ENCODE measurements at regions not wholly inside any gene's neighbourhood (a gene's known extent, or its start where the extent isn't known, plus 50 kb on each side); places are given as distances from the start of the nearest gene placed in this dataset.

DNA sequence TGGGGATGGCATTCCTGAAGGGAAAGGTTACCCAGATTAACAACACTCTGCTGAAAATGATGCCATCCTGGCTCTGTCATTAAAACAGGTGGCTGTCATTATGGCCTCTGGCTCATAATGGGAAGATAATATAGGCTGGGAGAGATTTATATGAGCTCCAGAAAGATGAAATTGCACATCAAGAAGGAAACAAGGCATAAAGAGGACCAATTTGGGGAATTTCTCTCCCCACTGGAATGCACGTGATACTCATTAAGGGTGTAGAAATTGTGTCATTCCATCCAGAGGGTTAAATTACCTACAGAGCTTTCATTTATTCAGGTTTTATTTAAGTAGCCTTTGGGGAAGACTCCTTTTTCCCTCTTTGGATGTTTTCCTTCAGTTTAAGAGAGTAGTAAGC, 71.6 kb upstream of the CELF2 start:
- TF ChIP-seq ZNF207 (IDR thresholded peaks at IDR 0.05; ENCODE audit: borderline replicate concordance) (no peak), CHD2 (IDR thresholded peaks at IDR 0.05; ENCODE audit: borderline replicate concordance, low read depth, low read length) (no peak), RAD21 (IDR thresholded peaks at IDR 0.05; ENCODE audit: insufficient read depth, low read depth, low read length) (no peak), TAF1 (IDR thresholded peaks at IDR 0.05; ENCODE audit: borderline replicate concordance, low read depth, low read length) (no peak), ZZZ3 (IDR thresholded peaks at IDR 0.05; ENCODE audit: control insufficient read depth, insufficient read length, low read depth) (no peak), TBL1XR1 (IDR thresholded peaks at IDR 0.05; ENCODE audit: low read depth, low read length) (no peak)
- TF ChIP-seq, protein P1, sequence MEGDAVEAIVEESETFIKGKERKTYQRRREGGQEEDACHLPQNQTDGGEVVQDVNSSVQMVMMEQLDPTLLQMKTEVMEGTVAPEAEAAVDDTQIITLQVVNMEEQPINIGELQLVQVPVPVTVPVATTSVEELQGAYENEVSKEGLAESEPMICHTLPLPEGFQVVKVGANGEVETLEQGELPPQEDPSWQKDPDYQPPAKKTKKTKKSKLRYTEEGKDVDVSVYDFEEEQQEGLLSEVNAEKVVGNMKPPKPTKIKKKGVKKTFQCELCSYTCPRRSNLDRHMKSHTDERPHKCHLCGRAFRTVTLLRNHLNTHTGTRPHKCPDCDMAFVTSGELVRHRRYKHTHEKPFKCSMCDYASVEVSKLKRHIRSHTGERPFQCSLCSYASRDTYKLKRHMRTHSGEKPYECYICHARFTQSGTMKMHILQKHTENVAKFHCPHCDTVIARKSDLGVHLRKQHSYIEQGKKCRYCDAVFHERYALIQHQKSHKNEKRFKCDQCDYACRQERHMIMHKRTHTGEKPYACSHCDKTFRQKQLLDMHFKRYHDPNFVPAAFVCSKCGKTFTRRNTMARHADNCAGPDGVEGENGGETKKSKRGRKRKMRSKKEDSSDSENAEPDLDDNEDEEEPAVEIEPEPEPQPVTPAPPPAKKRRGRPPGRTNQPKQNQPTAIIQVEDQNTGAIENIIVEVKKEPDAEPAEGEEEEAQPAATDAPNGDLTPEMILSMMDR (IDR thresholded peaks at IDR 0.05 in 2 of 3, conservative IDR thresholded peaks at IDR 0.05 in 1 of 3; ENCODE audit: control insufficient read depth in 2 of 3, extremely low read depth in 1 of 3, insufficient read depth in 1 of 3, low read depth in 3 of 3, low read length in 3 of 3) = no peak
- TF ChIP-seq, protein P2, sequence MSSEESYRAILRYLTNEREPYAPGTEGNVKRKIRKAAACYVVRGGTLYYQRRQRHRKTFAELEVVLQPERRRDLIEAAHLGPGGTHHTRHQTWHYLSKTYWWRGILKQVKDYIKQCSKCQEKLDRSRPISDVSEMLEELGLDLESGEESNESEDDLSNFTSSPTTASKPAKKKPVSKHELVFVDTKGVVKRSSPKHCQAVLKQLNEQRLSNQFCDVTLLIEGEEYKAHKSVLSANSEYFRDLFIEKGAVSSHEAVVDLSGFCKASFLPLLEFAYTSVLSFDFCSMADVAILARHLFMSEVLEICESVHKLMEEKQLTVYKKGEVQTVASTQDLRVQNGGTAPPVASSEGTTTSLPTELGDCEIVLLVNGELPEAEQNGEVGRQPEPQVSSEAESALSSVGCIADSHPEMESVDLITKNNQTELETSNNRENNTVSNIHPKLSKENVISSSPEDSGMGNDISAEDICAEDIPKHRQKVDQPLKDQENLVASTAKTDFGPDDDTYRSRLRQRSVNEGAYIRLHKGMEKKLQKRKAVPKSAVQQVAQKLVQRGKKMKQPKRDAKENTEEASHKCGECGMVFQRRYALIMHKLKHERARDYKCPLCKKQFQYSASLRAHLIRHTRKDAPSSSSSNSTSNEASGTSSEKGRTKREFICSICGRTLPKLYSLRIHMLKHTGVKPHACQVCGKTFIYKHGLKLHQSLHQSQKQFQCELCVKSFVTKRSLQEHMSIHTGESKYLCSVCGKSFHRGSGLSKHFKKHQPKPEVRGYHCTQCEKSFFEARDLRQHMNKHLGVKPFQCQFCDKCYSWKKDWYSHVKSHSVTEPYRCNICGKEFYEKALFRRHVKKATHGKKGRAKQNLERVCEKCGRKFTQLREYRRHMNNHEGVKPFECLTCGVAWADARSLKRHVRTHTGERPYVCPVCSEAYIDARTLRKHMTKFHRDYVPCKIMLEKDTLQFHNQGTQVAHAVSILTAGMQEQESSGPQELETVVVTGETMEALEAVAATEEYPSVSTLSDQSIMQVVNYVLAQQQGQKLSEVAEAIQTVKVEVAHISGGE (CRISPR knock-in tag; IDR thresholded peaks at IDR 0.05) = no peak
